ENCODE measurements at regions not wholly inside any gene's neighbourhood (a gene's known extent, or its start where the extent isn't known, plus 50 kb on each side); places are given as distances from the start of the nearest gene placed in this dataset.

- Histone ChIP-seq H2BK12ac (ENCODE audit: low read depth, low read length) (no peak overlapping the region), H3K23ac (ENCODE audit: insufficient read length) (no peak overlapping the region), H2BK20ac (ENCODE audit: low read length) (no peak overlapping the region), H3K4me1 (replicated peaks in 1 of 4; ENCODE audit: control insufficient read depth in 3 of 4, insufficient read depth in 4 of 4, low read length in 3 of 4) (peaks cover 0 to 4% (median 0%) of the 10 kb centered on the region in 4 experiments; a peak in 3 of 7 replicates), H3K4me3 (ENCODE audit: extremely low read depth in 1 of 4, insufficient read depth in 2 of 4, low read depth in 3 of 4, low read length in 4 of 4) (no peak overlapping the region), H3K27me3 (replicated peaks in 1 of 4; ENCODE audit: control insufficient read depth in 3 of 4, extremely low read depth in 1 of 4, insufficient read depth in 3 of 4, low read length in 3 of 4) (no peaks in the 10 kb centered on the region), H4K5ac (ENCODE audit: insufficient read length, low read depth, low read length) (no peak overlapping the region), H3K4me2 (ENCODE audit: insufficient read depth in 1 of 2, low read depth in 2 of 2, low read length in 2 of 2) (no peak overlapping the region), H2BK120ac (replicated peaks; ENCODE audit: low read depth, low read length) (no peak overlapping the region), H2BK5ac (ENCODE audit: low read depth, low read length) (no peak overlapping the region), H3K18ac (ENCODE audit: extremely low read depth, low read length) (no peak overlapping the region), H2BK15ac (ENCODE audit: low read length) (no peak overlapping the region), H3K4ac (replicated peaks; ENCODE audit: insufficient read length, low read depth, low read length) (no peak overlapping the region), H4K91ac (replicated peaks; ENCODE audit: insufficient read length, low read length) (no peak overlapping the region), H3K79me2 (ENCODE audit: control insufficient read depth in 1 of 2, insufficient read depth in 2 of 2, low read length in 2 of 2) (no peaks in the 10 kb centered on the region), H4K20me1 (replicated peaks in 1 of 2; ENCODE audit: control insufficient read depth in 1 of 2, insufficient read depth in 2 of 2, low read length in 2 of 2) (no peaks in the 10 kb centered on the region), H3K79me1 (ENCODE audit: low read depth, low read length) (no peaks in the 10 kb centered on the region), H4K8ac (ENCODE audit: extremely low read depth, insufficient read depth, low read length) (no peak overlapping the region), H2AFZ (ENCODE audit: low read length) (no peak overlapping the region), H3K27ac (ENCODE audit: low read depth, low read length) (no peak overlapping the region), H3K9ac (replicated peaks in 1 of 4; ENCODE audit: extremely low read depth in 1 of 4, low read depth in 3 of 4, low read length in 3 of 4) (no peak overlapping the region), H3K56ac (replicated peaks; ENCODE audit: insufficient read length, low read depth, low read length) (no peak overlapping the region), H2AK5ac (ENCODE audit: low read depth, low read length) (no peak overlapping the region), H3K9me3 (ENCODE audit: insufficient read depth in 2 of 2, low read depth in 1 of 2, low read length in 1 of 2) (0 out of 4 replicates have a peak, but pooled peaks cover 0 to 4% of the 10 kb centered on the region in 2 experiments), H3K14ac (ENCODE audit: insufficient read length) (no peak overlapping the region), H3K36me3 (ENCODE audit: control insufficient read depth in 2 of 4, insufficient read depth in 4 of 4, low read length in 3 of 4) (no peaks in the 10 kb centered on the region), H3K23me2 (ENCODE audit: low read depth, low read length) (no peaks in the 10 kb centered on the region)
- POLR2A ChIA-PET (ENCODE audit: partially characterized antibody), result no interaction called here
- CTCF ChIA-PET (ENCODE audit: partially characterized antibody), result interaction anchor here (0.7 kb wide), 1 partner anchor 286 kb away, joined by 3 read pairs; no protein-coding TSS in a partner anchor
- WGBS, 2 experiments (ENCODE audit: extremely low coverage in 1 of 2, insufficient coverage in 1 of 2, insufficient read length in 1 of 2, insufficient replicate concordance in 2 of 2, low coverage in 1 of 2, low lambda C conversion rate in 2 of 2, missing lambda C conversion rate in 1 of 2), result 94% methylated on average over 5 of the region's 5 CpGs; no CpG with 5 or more reads in 1 of the 2 experiments
- FAIRE-seq (no peak), DNase-seq (ENCODE audit: low read depth in 1 of 2, low spot score in 2 of 2) (no peak)
- TF ChIP-seq GABPA (IDR thresholded peaks at IDR 0.05; ENCODE audit: borderline replicate concordance, insufficient read depth, low read length) (no peak), SIRT6 (IDR thresholded peaks at IDR 0.05; ENCODE audit: low read length) (no peak), RNF2 (IDR thresholded peaks at IDR 0.05; ENCODE audit: borderline replicate concordance, low read depth, low read length, missing control alignments, poor library complexity, severe bottlenecking) (no peak), NRF1 (IDR thresholded peaks at IDR 0.05; ENCODE audit: low read depth, low read length) (no peak)
Measured at GRCh38 chrX:42832764-42833549, 55.0 kb upstream of the PPP1R2C start.
